Fibroblast of upper back skin (primary cell): ENCODE measurements at regions not wholly inside any gene's neighbourhood (a gene's known extent, or its start where the extent isn't known, plus 50 kb on each side); places are given as distances from the start of the nearest gene placed in this dataset.
"Not testable (repeated sequence)": the region's sequence is repeated elsewhere in the genome, so short reads cannot be mapped to it uniquely, and the experiment has no call there.

Experiments used
- DNase-seq: peaks from one replicate; pipeline ENCODE4 v3.0.0-alpha.2; 2013

- DNase-seq, result no peak
Measured at GRCh38 chr16:13471036-13471435, 448.9 kb upstream of the ERCC4 start.

DNA sequence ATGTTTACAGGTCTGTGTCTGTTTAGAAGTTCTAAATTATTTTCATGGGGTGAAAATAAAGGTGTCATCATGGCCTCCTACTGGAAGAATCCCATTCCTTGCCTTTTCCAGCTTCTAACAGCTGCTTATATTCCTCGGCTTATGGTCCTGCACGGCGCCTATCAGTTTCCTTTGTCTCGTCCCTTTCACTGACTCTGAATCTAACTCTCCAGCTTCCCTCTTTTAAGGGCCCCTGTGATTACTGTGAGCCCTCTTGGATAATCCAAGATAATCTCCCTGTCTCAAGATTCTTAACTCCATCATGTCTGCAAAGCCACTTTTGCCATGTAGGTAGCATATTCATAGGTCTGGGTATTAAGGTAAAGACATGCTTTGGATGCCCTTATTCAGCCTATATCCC, 441.0 kb upstream of the ERCC4 start:
- DNase-seq, result no peak

- DNase-seq, result no peak
Measured at GRCh38 chr16:13479549-13479948, 440.4 kb upstream of the ERCC4 start.

- no peak for DNase-seq
Measured at GRCh38 chr16:13480801-13481200, 439.2 kb upstream of the ERCC4 start.

DNA sequence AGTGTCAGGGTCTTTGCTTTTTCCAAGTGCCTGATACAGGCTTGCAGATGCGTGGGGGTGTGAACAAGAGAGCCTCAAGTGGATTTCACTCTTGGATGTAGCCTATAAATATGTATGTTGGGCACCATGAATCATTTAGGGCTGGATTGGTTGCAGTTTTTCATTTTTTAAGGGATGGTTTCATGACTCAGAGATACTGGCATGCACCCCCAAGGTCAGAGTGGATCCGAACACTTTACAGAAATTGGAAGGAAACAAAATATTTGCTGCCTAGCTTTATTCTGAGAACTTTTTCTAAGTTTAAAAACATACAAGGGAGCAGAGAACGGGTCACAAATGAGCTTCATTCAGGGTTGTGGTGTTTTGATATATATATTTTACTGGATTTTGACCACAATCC, 436.8 kb upstream of the ERCC4 start:
- DNase-seq, result no peak

DNA sequence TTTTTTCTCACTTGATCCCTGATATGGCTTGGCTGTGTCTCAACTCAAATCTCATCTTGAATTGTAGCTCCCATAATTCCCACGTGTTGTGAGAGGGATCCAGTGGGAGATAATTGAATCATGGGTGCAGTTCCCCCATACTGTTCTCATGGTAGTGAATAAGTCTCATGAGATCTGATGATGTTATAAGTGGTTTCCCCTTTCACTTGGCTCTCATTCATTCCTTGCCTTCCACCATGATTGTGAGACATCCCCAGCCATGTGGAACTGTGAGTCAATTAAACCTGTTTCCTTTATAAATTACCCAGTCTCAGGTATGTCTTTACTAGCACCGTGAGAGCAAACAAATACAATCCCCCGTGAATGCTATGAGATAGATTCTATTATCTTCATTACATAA, 430.5 kb upstream of the ERCC4 start:
- DNase-seq, result not testable (repeated sequence)

DNA sequence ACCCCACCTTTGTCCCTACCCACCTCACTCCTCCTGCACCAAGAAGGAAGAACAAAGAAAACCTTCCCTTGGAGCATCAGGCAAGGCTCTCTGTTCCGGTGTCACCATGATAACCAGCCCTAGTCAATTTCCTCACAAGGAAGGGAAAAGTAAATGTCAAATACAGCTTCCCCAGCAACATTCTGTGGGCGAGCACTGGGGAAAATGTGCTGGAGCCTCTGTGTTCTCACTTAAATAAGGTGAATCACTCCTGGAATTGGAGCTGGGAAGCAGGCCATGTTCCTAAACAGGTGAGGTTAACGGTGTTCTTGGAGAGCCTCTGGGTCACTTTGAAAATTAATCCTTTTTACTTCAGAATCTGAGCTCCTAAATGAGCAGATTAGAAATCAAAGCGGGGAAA, 427.9 kb upstream of the ERCC4 start:
- DNase-seq, result no peak

- DNase-seq, result no peak
Measured at GRCh38 chr16:13503960-13504635, 415.9 kb upstream of the ERCC4 start.

GRCh38 chr16:13507530-13507929, 412.4 kb upstream of the ERCC4 start:
- no peak for DNase-seq

DNA sequence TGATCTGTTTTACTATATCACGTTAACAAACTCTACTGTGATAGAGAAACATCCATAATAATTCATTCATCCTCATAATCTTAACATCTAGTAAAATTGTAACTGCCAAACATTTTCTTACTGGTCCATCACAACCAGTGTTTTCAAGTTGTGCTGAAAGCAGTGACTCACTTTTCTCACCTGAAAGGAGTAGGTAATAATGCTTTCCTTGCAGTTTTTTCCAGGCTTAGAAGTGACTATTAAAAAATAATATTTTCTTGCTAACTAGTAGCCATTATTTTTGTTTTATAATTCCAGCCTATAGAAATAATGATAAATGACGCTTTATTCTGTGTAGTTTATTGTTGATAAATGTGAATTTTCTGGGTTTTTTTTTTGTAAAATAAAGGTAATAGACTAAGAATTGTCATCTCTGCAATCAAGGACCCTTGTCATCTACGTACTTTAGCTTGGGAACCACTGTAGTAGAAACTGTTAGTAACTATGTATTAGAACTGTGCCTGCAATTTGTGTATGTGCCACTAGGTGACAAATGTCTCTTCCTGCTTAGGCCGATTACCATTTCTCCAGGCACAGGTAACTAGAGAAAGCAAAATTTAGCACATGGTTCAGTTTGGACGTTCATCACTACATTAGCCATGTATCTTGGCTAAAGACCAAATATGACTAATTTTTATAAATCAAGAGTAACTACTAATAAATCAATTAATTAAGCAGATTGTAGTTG, 409.4 kb upstream of the ERCC4 start:
- DNase-seq, result no peak

DNA sequence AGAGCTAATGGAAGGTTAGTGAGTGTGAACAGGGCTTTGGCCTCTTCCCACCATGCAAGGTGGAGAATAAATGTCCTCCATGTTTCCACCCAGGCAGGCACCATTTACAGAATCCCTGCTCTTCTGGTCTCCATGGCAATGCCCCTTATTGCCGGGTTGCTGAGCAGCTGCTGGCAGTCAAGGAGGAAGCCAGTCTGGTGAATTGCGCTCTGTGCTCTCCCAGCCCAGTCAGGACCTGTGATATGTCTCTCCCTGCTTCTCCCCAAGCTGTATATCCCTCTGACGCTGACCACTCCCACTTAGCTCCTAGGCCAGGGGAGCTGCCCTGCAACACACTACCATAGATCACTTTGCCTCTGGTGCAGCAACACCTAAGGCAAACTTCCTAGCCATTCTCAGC, 402.1 kb upstream of the ERCC4 start:
- no peak for DNase-seq

DNA sequence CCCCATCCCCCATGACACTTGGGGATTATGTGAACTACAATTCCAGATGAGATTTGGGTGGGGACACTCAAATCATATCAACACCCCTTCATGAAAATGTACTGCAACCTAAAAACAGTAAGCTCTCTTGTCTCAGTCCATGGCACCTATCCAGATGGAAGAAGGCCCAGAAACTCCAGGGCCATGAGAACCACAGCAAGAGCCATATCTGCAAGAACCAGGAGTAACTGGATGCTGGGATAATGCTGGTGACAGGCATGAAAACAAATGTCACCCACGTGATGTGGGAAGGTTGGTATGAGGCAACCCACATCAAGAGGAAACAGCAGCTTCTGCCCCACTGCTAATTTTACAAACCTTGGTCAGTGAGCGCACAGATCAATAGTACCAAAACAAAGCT, 400.1 kb upstream of the ERCC4 start:
- DNase-seq, result no peak

DNA sequence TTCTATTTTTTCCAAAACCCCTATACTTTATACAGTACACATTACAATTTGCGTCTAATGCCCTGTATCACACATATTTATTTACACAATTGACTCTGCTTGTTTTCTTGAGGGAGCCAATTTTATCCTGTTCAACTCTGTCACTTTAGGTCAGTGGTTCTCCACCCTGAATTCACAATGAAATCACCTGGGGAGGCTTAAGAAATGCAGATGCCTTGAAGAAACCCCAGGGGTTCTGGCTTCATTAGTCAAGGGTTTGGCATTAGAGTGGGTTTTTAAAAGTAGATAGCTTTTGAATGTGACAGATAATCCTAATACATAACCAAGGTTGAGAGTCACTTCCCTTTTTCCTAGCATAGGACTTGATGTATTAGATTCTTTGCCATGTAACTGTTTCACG, 398.6 kb upstream of the ERCC4 start:
- no peak for DNase-seq

- no peak for DNase-seq
Measured at GRCh38 chr16:13527332-13527731, 392.6 kb upstream of the ERCC4 start.

GRCh38 chr16:13528691-13529090, 391.3 kb upstream of the ERCC4 start:
- DNase-seq, result no peak

DNA sequence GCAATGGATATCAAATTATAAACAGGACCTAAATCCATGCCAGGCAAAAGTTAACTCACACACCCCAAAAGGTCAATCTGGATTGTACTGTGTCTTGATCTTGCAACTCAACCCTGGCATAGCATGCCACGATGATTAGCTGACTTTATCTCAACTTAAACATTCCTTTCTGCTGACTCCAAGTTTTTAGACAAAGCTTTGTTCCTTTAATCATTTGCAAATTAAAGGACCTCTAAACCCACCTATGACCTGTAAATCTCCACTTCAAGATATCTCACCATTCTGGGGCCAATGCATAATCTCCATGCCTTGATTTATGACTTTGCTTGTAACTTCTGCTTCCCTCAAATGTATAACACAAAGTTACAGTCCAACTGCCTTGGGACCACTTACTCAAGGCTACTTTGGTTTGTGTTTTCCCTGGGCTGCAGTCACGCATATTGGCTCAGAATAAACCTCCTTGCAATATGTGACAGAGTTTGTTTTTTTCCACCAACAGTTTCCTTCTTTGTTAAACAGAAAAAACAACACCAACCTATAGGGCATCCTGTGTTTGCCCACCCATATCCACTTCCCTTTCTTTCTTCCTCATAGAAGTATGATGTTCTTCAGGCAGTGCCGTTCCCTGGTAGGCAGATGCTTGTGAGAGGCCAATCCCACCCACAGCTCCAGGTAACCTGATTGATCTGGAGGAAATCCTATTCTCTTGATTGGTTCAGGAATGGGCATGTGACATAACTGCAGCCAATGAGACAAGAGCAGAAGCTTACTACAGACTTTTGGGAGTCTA, 390.6 kb upstream of the ERCC4 start:
- no peak for DNase-seq

- no peak for DNase-seq
Measured at GRCh38 chr16:13540771-13541170, 379.2 kb upstream of the ERCC4 start.

DNA sequence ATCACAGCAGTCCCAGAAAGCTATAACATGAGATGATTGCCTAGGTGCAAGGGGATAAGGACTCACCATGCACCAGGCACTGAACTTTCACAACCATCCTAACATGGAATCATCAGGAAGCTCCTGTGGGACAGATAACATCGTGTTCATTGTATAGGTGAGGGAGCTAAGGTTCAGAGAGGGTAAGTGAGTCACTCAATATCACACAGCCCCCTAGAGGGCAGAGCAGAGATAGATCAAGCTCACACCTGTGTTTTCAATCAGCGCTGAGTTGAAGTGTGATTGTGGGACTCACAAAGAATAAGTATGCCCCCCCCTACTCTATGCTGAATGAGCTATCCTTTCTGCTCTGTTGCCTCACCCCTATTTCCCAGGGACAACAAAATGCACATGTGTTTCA, 377.7 kb upstream of the ERCC4 start:
- no peak for DNase-seq

- DNase-seq, result no peak
Measured at GRCh38 chr16:13543850-13544249, 376.1 kb upstream of the ERCC4 start.

- no peak for DNase-seq
Measured at GRCh38 chr16:13545271-13545670, 374.7 kb upstream of the ERCC4 start.

DNA sequence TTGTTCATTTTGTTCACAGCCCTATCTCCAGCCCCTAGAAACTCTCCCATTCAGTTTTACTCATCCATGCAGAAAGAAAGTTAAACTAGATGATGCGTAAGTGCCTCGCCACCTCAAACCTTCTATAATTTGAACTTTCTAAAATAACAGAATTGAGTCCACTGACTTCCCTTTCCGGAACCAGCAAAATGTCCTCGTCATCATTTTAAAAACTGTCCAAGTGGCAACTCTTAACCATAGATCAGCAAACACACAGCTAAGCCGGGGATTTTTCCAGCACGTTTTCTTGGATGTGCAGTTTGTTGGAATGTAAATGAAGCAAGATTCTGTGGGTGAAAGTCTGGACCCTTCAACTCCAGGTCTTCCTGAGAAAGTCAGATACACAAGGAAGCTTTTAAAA, 369.7 kb upstream of the ERCC4 start:
- DNase-seq, result no peak

GRCh38 chr16:13552062-13552959, 367.6 kb upstream of the ERCC4 start:
- no peak for DNase-seq

DNA sequence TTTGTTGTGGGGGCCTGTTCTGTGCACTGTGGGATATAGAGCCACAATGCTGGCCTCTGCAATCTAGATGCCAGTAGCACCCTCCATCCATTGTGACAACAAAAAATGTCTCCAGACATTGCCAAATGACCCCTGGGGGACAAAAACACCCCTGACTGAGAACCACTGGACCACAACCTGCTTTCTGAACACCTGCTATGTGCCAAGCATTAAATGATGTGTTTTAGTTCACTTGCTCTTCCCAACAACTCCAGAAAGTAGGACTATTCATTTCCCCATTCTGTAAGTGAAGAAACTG, 367.0 kb upstream of the ERCC4 start:
- no peak for DNase-seq
